Prostate gland (tissue), 2 donors: ENCODE measurements at regions not wholly inside any gene's neighbourhood (a gene's known extent, or its start where the extent isn't known, plus 50 kb on each side); places are given as distances from the start of the nearest gene placed in this dataset.

Source experiments
- DNase-seq: peaks from one replicate; pipeline ENCODE4 v3.0.0-alpha.2; 2019; ENCODE audit warnings: low spot score
- H3K27ac ChIP-seq, 2 donors: fragments of 200-600 bp; sonication (generic); 2 replicates each; pipeline ENCODE4 v1.5.1; 2017 to 2019
- H3K27me3 ChIP-seq: fragments of 200-600 bp; sonication (generic); replicated peaks from 2 replicates; pipeline ENCODE4 v1.5.1; 2019; ENCODE audit not compliant: insufficient read depth
- H3K36me3 ChIP-seq, 2 donors: fragments of 200-600 bp; sonication (generic); 1 replicate in 1 of 2; 2 replicates in 1 of 2; pipeline versions ENCODE4 v1.5.1 to v1.8.1; 2017 to 2019
- H3K4me1 ChIP-seq: fragments of 200-600 bp; sonication (generic); replicated peaks from 2 replicates; pipeline ENCODE4 v1.5.1; 2019
- H3K4me3 ChIP-seq, 2 donors: fragments of 200-600 bp; sonication (generic); 2 replicates each; pipeline ENCODE4 v1.5.1; 2017 to 2019
- H3K9me3 ChIP-seq: fragments of 200-600 bp; sonication (generic); 2 replicates; pipeline ENCODE4 v1.5.1; 2017
- CTCF ChIP-seq, 4 experiments: fragments of 200-600 bp in 2 of 4; fragments of 450-650 bp in 2 of 4; sonication (generic) in 2 of 4; IDR thresholded peaks; 1 replicate in 3 of 4; 2 replicates in 1 of 4; pipeline ENCODE4 v1.5.1; 2016 to 2019; ENCODE audit warnings: antibody characterized with exemption in 4 of 4, mild to moderate bottlenecking in 2 of 4, moderate library complexity in 2 of 4
- POLR2A ChIP-seq: fragments of 450-650 bp; IDR thresholded peaks from one replicate; pipeline ENCODE4 v1.6.1; 2016; ENCODE audit warnings: antibody characterized with exemption, mild to moderate bottlenecking
- POLR2AphosphoS5 ChIP-seq: sonication (generic); formaldehyde crosslinking; IDR thresholded peaks from one replicate; pipeline ENCODE4 v1.6.1; 2017; ENCODE audit warnings: antibody characterized with exemption
- WGBS: methylation state at CpG from one replicate; pipeline ENCODE4 v1.1.5; 2018; 5-methylcytosine and 5-hydroxymethylcytosine counted together
- intact Hi-C: fragments of 100-400 bp; cut with DNase I; formaldehyde crosslinking; loops from one replicate; pipeline ENCODE4 v1.14.2; 2022

GRCh38 chr4:173934933-173935620 is 348.4 kb downstream of the FBXO8 start:
- 15% methylated on average over 5 of the region's 5 CpGs for WGBS
- H3K9me3 ChIP-seq = no peaks in the 10 kb centered on the region
- no peaks in the 10 kb centered on the region for H3K27me3 ChIP-seq
- DNase-seq = no peak
- no peaks in the 10 kb centered on the region for H3K4me1 ChIP-seq
- no peak overlapping the region for H3K4me3 ChIP-seq
- H3K36me3 ChIP-seq = no peaks in the 10 kb centered on the region
- TF ChIP-seq CTCF (IDR thresholded peaks at IDR 0.05) = no peak
- TF ChIP-seq POLR2AphosphoS5 = no peak
- no peak for TF ChIP-seq POLR2A
- intact Hi-C loops = no loop called here
- H3K27ac ChIP-seq = no peak overlapping the region

DNA sequence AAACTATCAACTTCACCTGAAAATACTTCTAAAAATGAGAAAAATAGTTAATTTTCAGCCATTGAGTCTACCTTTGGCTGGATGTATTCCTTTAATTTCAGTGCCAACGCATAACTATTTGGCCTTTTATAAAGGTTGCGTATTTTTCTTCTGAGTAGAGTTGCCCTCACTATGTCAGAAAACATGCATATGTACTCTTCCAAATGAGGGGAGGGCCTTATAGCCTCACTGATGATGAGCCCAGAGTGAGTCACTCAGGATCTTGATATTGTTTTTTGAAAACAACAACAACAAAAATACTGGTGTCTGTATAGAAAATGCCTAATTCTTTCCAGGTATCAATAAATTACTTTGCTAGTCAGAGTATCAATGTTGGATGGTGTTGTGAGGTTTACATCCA is 349.3 kb downstream of the FBXO8 start:
- no peak for TF ChIP-seq POLR2A
- TF ChIP-seq CTCF (IDR thresholded peaks at IDR 0.05) = no peak
- TF ChIP-seq POLR2AphosphoS5 = no peak
- 67% methylated on average over 2 of the region's 2 CpGs for WGBS
- intact Hi-C loops = no loop called here
- no peaks in the 10 kb centered on the region for H3K36me3 ChIP-seq
- no peaks in the 10 kb centered on the region for H3K27me3 ChIP-seq
- no peak for DNase-seq
- no peaks in the 10 kb centered on the region for H3K4me1 ChIP-seq
- no peaks in the 10 kb centered on the region for H3K9me3 ChIP-seq
- no peak overlapping the region for H3K4me3 ChIP-seq
- no peak overlapping the region for H3K27ac ChIP-seq

DNA sequence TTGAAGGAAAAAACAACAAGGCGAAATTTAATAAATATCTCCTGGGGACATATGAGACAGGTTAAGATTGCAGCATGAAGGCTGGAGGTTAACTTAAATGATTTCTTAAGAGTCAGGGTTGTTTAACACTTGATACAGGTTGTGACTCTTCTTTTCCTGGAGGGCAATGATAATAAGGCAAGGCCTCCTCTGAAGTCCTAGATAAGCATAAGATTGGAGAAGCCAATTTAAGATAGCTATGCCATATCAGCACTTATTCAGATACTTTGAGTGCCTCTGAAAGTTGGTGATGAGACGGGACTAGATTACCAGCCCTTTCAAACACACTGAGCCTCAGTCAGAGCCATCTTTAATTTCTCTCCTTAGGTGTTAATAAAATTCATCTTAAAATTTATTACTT is 350.8 kb downstream of the FBXO8 start:
- H3K36me3 ChIP-seq = no peaks in the 10 kb centered on the region
- TF ChIP-seq CTCF (IDR thresholded peaks at IDR 0.05) (no peak), POLR2A (no peak), POLR2AphosphoS5 (no peak)
- H3K27ac ChIP-seq = no peak overlapping the region
- H3K4me1 ChIP-seq = no peaks in the 10 kb centered on the region
- intact Hi-C loops = no loop called here
- H3K27me3 ChIP-seq = no peaks in the 10 kb centered on the region
- no peaks in the 10 kb centered on the region for H3K9me3 ChIP-seq
- WGBS = 86% methylated on average over 2 of the region's 2 CpGs
- H3K4me3 ChIP-seq = no peak overlapping the region
- DNase-seq = no peak

DNA sequence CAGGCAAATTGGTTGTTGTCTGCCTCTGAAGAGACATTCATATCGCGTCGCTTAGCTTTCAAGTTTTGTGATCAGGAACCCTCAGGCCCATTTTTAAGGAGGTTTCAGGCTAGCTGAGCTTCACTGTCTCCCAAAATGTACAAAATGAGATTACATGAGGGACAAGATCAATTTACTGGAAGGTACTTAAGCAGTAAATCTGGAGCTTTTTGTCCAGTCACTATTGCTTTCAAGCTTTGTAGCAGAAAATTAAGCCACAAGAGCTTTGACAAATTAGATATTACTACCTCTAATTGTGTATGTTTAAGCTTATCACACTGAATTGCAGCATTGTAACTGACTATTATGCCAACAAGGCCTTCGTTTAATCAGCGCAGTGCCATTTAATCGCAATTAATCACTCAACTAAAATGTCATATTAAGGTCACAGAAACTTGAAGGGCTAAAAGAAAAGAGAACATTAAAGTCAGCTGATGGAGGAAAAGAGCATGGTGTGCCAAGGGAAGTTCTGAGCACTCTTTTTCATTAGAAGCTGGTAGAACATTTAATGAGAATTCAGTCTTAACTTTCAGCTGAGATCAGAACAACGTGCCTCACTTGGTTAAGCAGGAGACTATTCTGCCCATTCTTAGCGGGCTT is 353.0 kb downstream of the FBXO8 start:
- intact Hi-C loops = no loop called here
- Histone ChIP-seq H3K4me3 (no peak overlapping the region), H3K36me3 (no peaks in the 10 kb centered on the region), H3K27ac (no peak overlapping the region), H3K4me1 (no peaks in the 10 kb centered on the region), H3K27me3 (no peaks in the 10 kb centered on the region), H3K9me3 (no peaks in the 10 kb centered on the region)
- DNase-seq = no peak
- WGBS = 64% methylated on average over 8 of the region's 8 CpGs
- TF ChIP-seq POLR2AphosphoS5 (no peak), POLR2A (no peak), CTCF (IDR thresholded peaks at IDR 0.05) (no peak)

DNA sequence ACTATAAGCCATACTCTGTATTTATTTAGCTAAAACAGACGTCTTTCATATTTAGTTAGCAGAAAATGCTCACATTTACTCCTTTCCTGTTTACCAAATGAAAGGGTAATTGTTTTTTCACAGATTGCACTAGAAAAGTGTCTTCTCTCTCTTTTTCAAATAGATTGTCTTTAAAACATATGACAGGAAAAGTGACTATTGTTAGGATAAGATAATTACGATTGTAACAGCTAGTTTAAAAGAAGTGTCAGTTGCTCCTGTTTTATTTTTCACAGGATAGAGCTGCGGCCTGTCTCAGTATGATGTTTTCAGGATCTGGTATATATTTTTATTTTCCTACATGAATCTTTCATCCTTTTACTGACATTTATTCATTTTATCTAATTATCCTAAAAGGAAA is 353.5 kb downstream of the FBXO8 start:
- intact Hi-C loops = no loop called here
- TF ChIP-seq POLR2AphosphoS5 = no peak
- TF ChIP-seq CTCF (IDR thresholded peaks at IDR 0.05) = no peak
- no peak for TF ChIP-seq POLR2A
- WGBS = 66% methylated on average over 3 of the region's 3 CpGs
- no peak for DNase-seq
- H3K27me3 ChIP-seq = no peaks in the 10 kb centered on the region
- H3K4me1 ChIP-seq = no peaks in the 10 kb centered on the region
- H3K4me3 ChIP-seq = no peak overlapping the region
- H3K9me3 ChIP-seq = no peaks in the 10 kb centered on the region
- no peak overlapping the region for H3K27ac ChIP-seq
- H3K36me3 ChIP-seq = no peaks in the 10 kb centered on the region
